ENCODE measurements at regions not wholly inside any gene's neighbourhood (a gene's known extent, or its start where the extent isn't known, plus 50 kb on each side); places are given as distances from the start of the nearest gene placed in this dataset.

DNA sequence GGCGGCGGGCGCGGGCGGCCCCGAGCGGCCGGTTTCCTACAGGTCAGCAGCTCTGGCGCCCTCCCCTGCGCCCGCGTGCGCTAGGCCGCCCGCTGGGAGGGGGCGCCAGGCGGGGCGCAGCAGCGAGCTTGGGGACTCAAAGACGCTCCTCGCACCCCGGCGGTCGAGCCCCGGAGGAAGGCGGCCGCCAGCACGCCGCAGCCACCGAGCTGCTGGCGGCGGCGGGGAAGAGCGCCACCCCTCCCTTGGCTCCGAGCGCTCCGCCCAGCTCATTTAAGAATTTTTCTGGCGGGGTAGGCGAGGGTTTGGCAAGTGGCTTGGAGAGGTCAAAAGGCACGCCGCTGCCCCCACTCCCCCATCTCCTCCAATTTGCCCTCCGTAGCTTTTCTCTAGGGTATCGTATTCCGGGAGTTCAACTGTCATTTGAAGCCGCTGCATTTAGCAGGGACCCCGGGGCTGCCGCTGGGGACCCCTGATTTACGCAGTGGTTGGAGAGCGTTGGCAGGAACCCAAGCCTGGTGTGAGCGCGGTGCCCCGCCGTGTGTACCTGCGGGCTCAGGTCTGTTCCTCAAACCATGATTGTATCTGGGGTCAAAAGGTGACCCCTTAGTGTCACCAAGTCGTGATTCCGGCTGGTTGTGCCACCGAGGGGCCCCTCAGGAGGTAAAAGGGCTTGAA lies 59.5 kb upstream of the GSE1 start:
- H3K27me3 Mint-ChIP-seq (ENCODE audit: low read depth in 3 of 3): peaks cover 3% of the 10 kb centered on the region in 3 donors
- Histone ChIP-seq H3K36me3 (replicated peaks in 1 of 2; ENCODE audit: control insufficient read depth in 1 of 2, insufficient read depth in 2 of 2, low read length in 2 of 2) (no peaks in the 10 kb centered on the region), H3K27me3 (ENCODE audit: control insufficient read depth in 2 of 2, insufficient read depth in 2 of 2, low read length in 2 of 2) (no peaks in the 10 kb centered on the region), H4K20me1 (ENCODE audit: insufficient read depth, low read length) (peaks cover 19% of the 10 kb centered on the region), H3K9me3 (replicated peaks in 1 of 2; ENCODE audit: control insufficient read depth in 1 of 2, insufficient read depth in 1 of 2, low read length in 2 of 2) (no peaks in the 10 kb centered on the region), H2AFZ (ENCODE audit: insufficient read depth, low read depth, low read length, poor library complexity, severe bottlenecking) (peak overlapping the region; percentile 82), H3K79me2 (ENCODE audit: insufficient read depth, low read length) (peaks cover 37% of the 10 kb centered on the region), H3K27ac (ENCODE audit: low read depth in 1 of 2, low read length in 2 of 2) (peak overlapping the region; percentile 92 to 98), H3K4me3 (replicated peaks in 1 of 3; ENCODE audit: low read depth in 2 of 3, low read length in 3 of 3) (peak overlapping the region; percentile 80 to 99 (median 94)), H3K9ac (ENCODE audit: insufficient read depth, low read length, poor library complexity, severe bottlenecking) (peak overlapping the region; percentile 91), H3K4me1 (ENCODE audit: control insufficient read depth in 1 of 2, insufficient read depth in 2 of 2, low read length in 2 of 2) (peaks cover 27 to 34% of the 10 kb centered on the region in 2 donors), H3K4me2 (replicated peaks; ENCODE audit: extremely low read depth, low read length, poor library complexity, severe bottlenecking) (peak overlapping the region; percentile 91)
- DNase-seq: peak in 2 of 3 donors; percentile 47 to 55
- peak overlapping the region; percentile 94 to 98 (median 97) for H3K27ac Mint-ChIP-seq
- peaks cover 35% of the 10 kb centered on the region for H3K4me1 Mint-ChIP-seq
- H3K4me3 Mint-ChIP-seq: peak overlapping the region; percentile 89 to 97
- intact Hi-C loops (cut with micrococcal nuclease): loop anchor here (2.0 to 10.0 kb wide), 3 partner anchors 29 to 249 kb away; no protein-coding TSS in a partner anchor
- peaks cover 0 to 2% (median 0%) of the 10 kb centered on the region in 7 donors for H3K9me3 Mint-ChIP-seq
- 0% methylated on average over 47 of the region's 57 CpGs for WGBS (ENCODE audit: insufficient coverage)
- TF ChIP-seq, protein P1, sequence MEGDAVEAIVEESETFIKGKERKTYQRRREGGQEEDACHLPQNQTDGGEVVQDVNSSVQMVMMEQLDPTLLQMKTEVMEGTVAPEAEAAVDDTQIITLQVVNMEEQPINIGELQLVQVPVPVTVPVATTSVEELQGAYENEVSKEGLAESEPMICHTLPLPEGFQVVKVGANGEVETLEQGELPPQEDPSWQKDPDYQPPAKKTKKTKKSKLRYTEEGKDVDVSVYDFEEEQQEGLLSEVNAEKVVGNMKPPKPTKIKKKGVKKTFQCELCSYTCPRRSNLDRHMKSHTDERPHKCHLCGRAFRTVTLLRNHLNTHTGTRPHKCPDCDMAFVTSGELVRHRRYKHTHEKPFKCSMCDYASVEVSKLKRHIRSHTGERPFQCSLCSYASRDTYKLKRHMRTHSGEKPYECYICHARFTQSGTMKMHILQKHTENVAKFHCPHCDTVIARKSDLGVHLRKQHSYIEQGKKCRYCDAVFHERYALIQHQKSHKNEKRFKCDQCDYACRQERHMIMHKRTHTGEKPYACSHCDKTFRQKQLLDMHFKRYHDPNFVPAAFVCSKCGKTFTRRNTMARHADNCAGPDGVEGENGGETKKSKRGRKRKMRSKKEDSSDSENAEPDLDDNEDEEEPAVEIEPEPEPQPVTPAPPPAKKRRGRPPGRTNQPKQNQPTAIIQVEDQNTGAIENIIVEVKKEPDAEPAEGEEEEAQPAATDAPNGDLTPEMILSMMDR (IDR thresholded peaks at IDR 0.05): no peak
- H3K36me3 Mint-ChIP-seq: peaks cover 0 to 1% of the 10 kb centered on the region in 2 donors

DNA sequence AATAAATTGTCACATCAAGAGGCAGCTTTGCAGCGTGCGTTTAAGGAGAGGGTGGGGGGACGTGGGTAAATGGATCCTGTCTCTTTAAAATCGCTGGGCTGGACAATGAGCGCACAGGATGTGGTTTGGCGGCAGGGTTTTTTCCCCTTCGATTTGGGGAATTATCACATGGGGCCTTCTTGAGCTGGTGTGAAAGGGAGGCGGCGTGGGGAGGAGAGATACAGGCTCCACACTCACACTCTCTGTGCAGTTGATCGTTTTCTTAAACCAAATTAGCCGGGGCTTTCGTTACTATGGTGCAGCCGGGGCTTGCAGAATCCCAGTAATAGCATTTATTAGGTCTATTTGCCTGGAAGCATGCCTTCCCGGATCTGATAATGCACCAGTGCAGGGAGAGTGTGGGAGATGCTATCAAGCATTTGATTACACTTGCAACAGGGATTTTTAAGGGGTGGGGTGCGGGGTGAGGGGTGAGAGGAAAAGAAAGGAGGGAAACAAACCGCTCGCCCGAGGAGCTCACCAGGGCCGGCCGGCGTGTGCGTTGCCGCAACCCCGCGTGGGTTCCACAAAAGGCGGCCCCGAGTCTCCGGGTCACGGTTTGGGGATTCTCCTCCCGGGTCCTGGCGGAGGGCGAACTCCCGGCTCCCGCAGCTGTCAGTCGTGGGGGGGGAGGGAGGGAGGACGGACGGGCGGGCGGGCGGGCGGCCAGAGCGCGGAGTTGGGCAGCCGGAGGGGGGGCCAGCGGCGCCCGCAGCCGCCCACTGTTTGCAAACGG lies 58.8 kb upstream of the GSE1 start:
- peak overlapping the region; percentile 95 to 98 for H3K27ac ChIP-seq (ENCODE audit: low read depth in 1 of 2, low read length in 2 of 2)
- TF ChIP-seq, protein P1 (IDR thresholded peaks at IDR 0.05): no peak
- no peaks in the 10 kb centered on the region for H3K36me3 ChIP-seq (replicated peaks in 1 of 2; ENCODE audit: control insufficient read depth in 1 of 2, insufficient read depth in 2 of 2, low read length in 2 of 2)
- intact Hi-C loops (cut with micrococcal nuclease): loop anchor here (2.0 to 10.0 kb wide), 3 partner anchors 30 to 250 kb away; no protein-coding TSS in a partner anchor
- H3K4me3 ChIP-seq (replicated peaks in 1 of 3; ENCODE audit: low read depth in 2 of 3, low read length in 3 of 3): peak overlapping the region; percentile 80 to 99 (median 94)
- H3K9me3 Mint-ChIP-seq: peaks cover 0 to 2% (median 0%) of the 10 kb centered on the region in 7 donors
- peak overlapping the region; percentile 91 for H3K4me2 ChIP-seq (replicated peaks; ENCODE audit: extremely low read depth, low read length, poor library complexity, severe bottlenecking)
- H3K4me1 Mint-ChIP-seq: peaks cover 42% of the 10 kb centered on the region
- peak overlapping the region; percentile 82 for H2AFZ ChIP-seq (ENCODE audit: insufficient read depth, low read depth, low read length, poor library complexity, severe bottlenecking)
- DNase-seq: peak; percentile 84 to 87 (median 86)
- H4K20me1 ChIP-seq (ENCODE audit: insufficient read depth, low read length): peaks cover 26% of the 10 kb centered on the region
- peaks cover 35 to 42% of the 10 kb centered on the region in 2 donors for H3K4me1 ChIP-seq (ENCODE audit: control insufficient read depth in 1 of 2, insufficient read depth in 2 of 2, low read length in 2 of 2)
- peaks cover 0 to 1% of the 10 kb centered on the region in 2 donors for H3K36me3 Mint-ChIP-seq
- 0% methylated on average over 19 of the region's 49 CpGs for WGBS (ENCODE audit: insufficient coverage)
- peak overlapping the region; percentile 94 to 98 (median 97) for H3K27ac Mint-ChIP-seq
- H3K27me3 Mint-ChIP-seq (ENCODE audit: low read depth in 3 of 3): peaks cover 3% of the 10 kb centered on the region in 3 donors
- H3K4me3 Mint-ChIP-seq: peak overlapping the region; percentile 89 to 97
- no peaks in the 10 kb centered on the region for H3K9me3 ChIP-seq (replicated peaks in 1 of 2; ENCODE audit: control insufficient read depth in 1 of 2, insufficient read depth in 1 of 2, low read length in 2 of 2)
- H3K9ac ChIP-seq (ENCODE audit: insufficient read depth, low read length, poor library complexity, severe bottlenecking): peak overlapping the region; percentile 91
- peaks cover 44% of the 10 kb centered on the region for H3K79me2 ChIP-seq (ENCODE audit: insufficient read depth, low read length)
- H3K27me3 ChIP-seq (ENCODE audit: control insufficient read depth in 2 of 2, insufficient read depth in 2 of 2, low read length in 2 of 2): no peaks in the 10 kb centered on the region

Data from CD14-positive monocyte (primary cell).